Fibroblast of upper back skin (primary cell): ENCODE measurements at regions not wholly inside any gene's neighbourhood (a gene's known extent, or its start where the extent isn't known, plus 50 kb on each side); places are given as distances from the start of the nearest gene placed in this dataset.
"Not testable (repeated sequence)": the region's sequence is repeated elsewhere in the genome, so short reads cannot be mapped to it uniquely, and the experiment has no call there.

Source experiments
- DNase-seq: peaks from one replicate; pipeline ENCODE4 v3.0.0-alpha.2; 2013

DNA sequence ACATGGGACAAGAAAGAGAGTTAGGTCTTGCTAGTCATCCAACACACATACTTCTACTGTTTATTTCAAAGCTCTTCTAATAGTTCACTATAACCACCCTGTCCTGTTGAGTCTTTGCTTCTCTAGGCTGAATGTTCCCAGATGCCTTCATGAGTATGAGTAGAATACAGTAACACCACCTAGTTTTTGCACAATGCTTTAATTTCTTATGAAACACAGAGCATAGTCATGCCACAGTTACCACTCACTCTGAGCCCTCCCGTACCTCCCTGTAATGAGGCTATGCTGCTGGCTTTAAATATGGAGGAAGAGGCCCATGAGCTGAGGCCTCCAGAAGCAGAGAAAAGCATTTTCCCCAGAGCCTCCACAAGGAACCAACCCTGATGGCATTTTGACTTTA is 75.0 kb upstream of the SLC1A3 start:
- no peak for DNase-seq

DNA sequence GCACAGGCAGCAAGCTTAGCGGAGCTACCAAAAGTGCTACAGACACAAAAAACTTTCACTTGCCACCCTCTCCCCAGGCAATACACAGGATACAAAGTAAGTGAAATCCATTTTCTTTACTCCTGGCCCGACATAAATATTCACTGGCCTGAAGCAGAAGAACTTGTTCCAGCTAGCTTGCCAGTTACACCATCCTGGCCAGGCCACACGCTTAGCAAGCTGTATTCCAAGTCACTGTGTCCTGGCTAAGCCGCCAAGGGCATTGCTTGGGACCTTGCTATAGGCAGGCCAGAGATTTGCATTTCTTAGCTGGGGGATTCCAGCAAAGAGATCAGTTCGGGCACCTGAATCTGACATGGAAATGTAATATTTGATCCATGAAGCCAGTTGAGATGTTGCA is 71.0 kb upstream of the SLC1A3 start:
- no peak for DNase-seq

GRCh38 chr5:36535859-36536615 is 70.4 kb upstream of the SLC1A3 start:
- no peak for DNase-seq

- DNase-seq, result peak; percentile 61
Measured at GRCh38 chr5:36536616-36537005, 69.8 kb upstream of the SLC1A3 start.

GRCh38 chr5:36537724-36538123 is 68.7 kb upstream of the SLC1A3 start:
- no peak for DNase-seq

DNA sequence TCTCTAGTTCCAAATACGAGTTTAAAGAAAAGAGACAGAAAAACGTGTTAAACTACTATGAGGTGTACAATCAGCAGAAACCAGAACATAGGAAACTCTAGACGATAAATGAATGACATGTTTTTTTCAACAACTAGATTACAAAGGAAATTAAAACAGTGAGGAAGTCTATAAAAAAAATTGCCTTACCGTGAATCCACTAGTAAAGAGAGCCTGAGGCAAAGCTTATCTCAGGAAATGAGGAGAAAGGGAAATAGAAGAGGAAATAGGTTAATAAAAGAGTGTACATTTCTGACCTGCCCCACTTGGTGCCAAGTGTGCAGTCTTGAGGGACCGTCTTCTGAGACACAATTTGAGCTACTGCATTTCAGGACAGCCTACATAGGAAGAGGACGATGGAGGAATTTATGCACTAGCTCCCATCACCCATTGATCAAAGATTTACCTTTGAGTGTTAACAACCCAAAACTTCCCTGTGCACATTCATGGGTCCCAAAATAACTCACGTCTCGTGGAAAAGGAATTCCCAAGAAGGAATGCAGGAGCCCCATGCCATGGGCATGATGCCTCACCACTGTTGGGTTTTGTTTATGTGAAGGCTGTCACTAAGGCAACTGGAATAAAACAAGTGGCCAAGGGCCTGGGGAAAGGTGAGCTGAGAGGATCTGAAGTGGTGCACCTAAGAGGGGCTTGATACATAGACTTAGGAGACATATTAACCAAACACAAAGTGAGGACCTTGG is 53.6 kb upstream of the SLC1A3 start:
- DNase-seq, result peak; percentile 39

- DNase-seq, result not testable (repeated sequence)
Measured at GRCh38 chr5:36555035-36555434, 51.4 kb upstream of the SLC1A3 start.
